IMR-90 (cell line): ENCODE measurements at regions not wholly inside any gene's neighbourhood (a gene's known extent, or its start where the extent isn't known, plus 50 kb on each side); places are given as distances from the start of the nearest gene placed in this dataset.

Experiments used
- ATAC-seq: fragments of 200-7000 bp; cut with Tn5 transposase; 2 replicates; pipeline ENCODE4 v1.9.1; 2020; ENCODE audit warnings: low read depth, mild to moderate bottlenecking, moderate library complexity
- BruUV-seq: library from RNA; stranded (reverse); fragments of 400-500 nt; replicated peaks from 2 replicates; lab custom pipeline; 2021; lab: Mats Ljungman, UMichigan
- CTCF ChIA-PET: fragments of 300-600 bp; formaldehyde crosslinking; extraction: SDS; loops from one replicate; lab custom pipeline; 2021; ENCODE audit warnings: antibody characterized with exemption; lab: Yijun Ruan, JAX
- POLR2A ChIA-PET: fragments of 300-600 bp; sonication (Branson Sonifier 250); formaldehyde crosslinking; loops from one replicate; lab custom pipeline; 2022; ENCODE audit warnings: antibody characterized with exemption; ENCODE audit not compliant: unreplicated experiment; lab: Charles Lee
- DNase-seq: peaks from one replicate; pipeline ENCODE4 v3.0.0; 2013
- H2AFZ ChIP-seq: replicated peaks from 2 replicates; pipeline ENCODE3; 2013; ENCODE audit warnings: low read length, mild to moderate bottlenecking; ENCODE audit not compliant: poor library complexity
- H2AK5ac ChIP-seq: 2 replicates; pipeline ENCODE4 v1.6.1; 2013; ENCODE audit warnings: low read depth, low read length, inconsistent platforms
- H2AK9ac ChIP-seq: replicated peaks from 2 replicates; pipeline ENCODE3; 2013; ENCODE audit warnings: mild to moderate bottlenecking, low read depth, low read length, moderate library complexity; ENCODE audit not compliant: poor library complexity
- H2BK120ac ChIP-seq: 2 replicates; pipeline ENCODE4 v1.6.1; 2013; ENCODE audit warnings: low read depth, low read length, inconsistent platforms
- H2BK15ac ChIP-seq: 3 replicates; pipeline ENCODE4 v1.6.1; 2013; ENCODE audit warnings: low read depth, low read length, inconsistent platforms
- H2BK20ac ChIP-seq: 2 replicates; pipeline ENCODE4 v1.6.1; 2013; ENCODE audit warnings: low read depth, mild to moderate bottlenecking, inconsistent platforms, low read length, moderate library complexity
- H2BK5ac ChIP-seq: 2 replicates; pipeline ENCODE4 v1.6.1; 2013; ENCODE audit warnings: mild to moderate bottlenecking, low read depth, low read length, inconsistent platforms; ENCODE audit not compliant: poor library complexity, severe bottlenecking
- H3K14ac ChIP-seq: replicated peaks from 2 replicates; pipeline ENCODE4 v1.6.1; 2013; ENCODE audit warnings: low read depth, low read length, inconsistent platforms
- H3K18ac ChIP-seq: 2 replicates; pipeline ENCODE4 v1.6.1; 2013; ENCODE audit warnings: low read depth, low read length, control low read depth
- H3K23ac ChIP-seq: 2 replicates; pipeline ENCODE4 v1.6.1; 2013; ENCODE audit warnings: low read depth, low read length, inconsistent platforms
- H3K27ac ChIP-seq: 2 replicates; pipeline ENCODE4 v1.5.1; 2013; ENCODE audit warnings: mild to moderate bottlenecking, control low read depth, low read length; ENCODE audit not compliant: insufficient read depth
- H3K27me3 ChIP-seq: 2 replicates; pipeline ENCODE4 v1.6.1; 2013; ENCODE audit warnings: low read length; ENCODE audit not compliant: control insufficient read depth, insufficient read depth
- H3K36me3 ChIP-seq: 2 replicates; pipeline ENCODE4 v1.6.1; 2013; ENCODE audit warnings: low read length, mixed read lengths; ENCODE audit not compliant: control insufficient read depth, insufficient read depth
- H3K4ac ChIP-seq: 2 replicates; pipeline ENCODE4 v1.6.1; 2013; ENCODE audit warnings: low read depth, low read length, inconsistent platforms
- H3K4me1 ChIP-seq: 2 replicates; pipeline ENCODE4 v1.6.1; 2013; ENCODE audit warnings: low read length, mixed read lengths; ENCODE audit not compliant: control insufficient read depth, insufficient read depth
- H3K4me2 ChIP-seq: 2 replicates; pipeline ENCODE4 v1.6.1; 2013; ENCODE audit warnings: low read depth, mild to moderate bottlenecking, control low read depth, low read length, moderate library complexity
- H3K4me3 ChIP-seq: 2 replicates; pipeline ENCODE4 v1.5.1; 2013; ENCODE audit warnings: low read depth, mild to moderate bottlenecking, control low read depth, low read length, moderate library complexity; ENCODE audit not compliant: insufficient read depth
- H3K56ac ChIP-seq: 2 replicates; pipeline ENCODE4 v1.6.1; 2013; ENCODE audit warnings: low read length, inconsistent platforms; ENCODE audit not compliant: insufficient read depth; ENCODE audit errors: extremely low read depth
- H3K79me1 ChIP-seq, 2 experiments: 2 replicates each; pipeline ENCODE4 v1.6.1; 2013; ENCODE audit warnings: low read length in 2 of 2, inconsistent platforms in 1 of 2, low read depth in 1 of 2
- H3K9ac ChIP-seq: 2 replicates; pipeline ENCODE4 v1.6.1; 2013; ENCODE audit warnings: low read depth, low read length, control low read depth
- H3K9me1 ChIP-seq: 2 replicates; pipeline ENCODE4 v1.6.1; 2013; ENCODE audit warnings: low read length, inconsistent platforms; ENCODE audit not compliant: insufficient read depth
- H3K9me3 ChIP-seq: 2 replicates; pipeline ENCODE4 v1.6.1; 2013; ENCODE audit warnings: low read length; ENCODE audit not compliant: control insufficient read depth, insufficient read depth
- H4K20me1 ChIP-seq: 2 replicates; pipeline ENCODE4 v1.6.1; 2013; ENCODE audit warnings: low read length, inconsistent platforms; ENCODE audit not compliant: insufficient read depth
- H4K5ac ChIP-seq: 2 replicates; pipeline ENCODE4 v1.6.1; 2013; ENCODE audit warnings: mild to moderate bottlenecking, low read depth, low read length, control low read depth
- H4K8ac ChIP-seq, 2 experiments: 2 replicates each; pipeline ENCODE4 v1.6.1; 2013; ENCODE audit warnings: low read depth in 2 of 2, low read length in 2 of 2, control low read depth in 1 of 2, inconsistent platforms in 1 of 2
- H4K91ac ChIP-seq: 2 replicates; pipeline ENCODE4 v1.6.1; 2013; ENCODE audit warnings: low read depth, low read length, inconsistent platforms; ENCODE audit not compliant: insufficient read depth
- CHD1 ChIP-seq: IDR thresholded peaks from 2 replicates; pipeline ENCODE4 v1.6.1; 2012; ENCODE audit warnings: low read depth, low read length, improper control_type of control experiment
- MXI1 ChIP-seq: IDR thresholded peaks from 2 replicates; pipeline ENCODE4 v1.6.1; 2012; ENCODE audit warnings: low read depth, mild to moderate bottlenecking, low read length, moderate library complexity, borderline replicate concordance
- RCOR1 ChIP-seq: IDR thresholded peaks from 2 replicates; pipeline ENCODE4 v1.6.1; 2012; ENCODE audit warnings: mild to moderate bottlenecking, low read length, improper control_type of control experiment; ENCODE audit not compliant: insufficient replicate concordance
- WGBS, 2 experiments: methylation state at CpG; one replicate each; pipeline versions ENCODE4 v1.1.5 to v1.1.7; 2013; ENCODE audit warnings: missing lambda C conversion rate in 2 of 2; ENCODE audit not compliant: insufficient read length in 1 of 2; ENCODE audit errors: extremely low coverage in 2 of 2; 5-methylcytosine and 5-hydroxymethylcytosine counted together
- dilution Hi-C: fragments of 300-500 bp; cut with HindIII; formaldehyde crosslinking; loops from one replicate; pipeline ENCODE4 v1.14.3; 2018; ENCODE audit warnings: low sequenced_read_pairs; ENCODE audit not compliant: unreplicated experiment
- in situ Hi-C: fragments of 300-500 bp; cut with MboI; formaldehyde crosslinking; loops from 3 replicates; pipeline ENCODE4 v1.14.3; 2019; ENCODE audit warnings: low sequenced_read_pairs, inconsistent platforms, mixed read lengths
- intact Hi-C: fragments of 100-400 bp; cut with micrococcal nuclease; formaldehyde crosslinking; loops from 2 replicates; pipeline ENCODE4 v1.10.0; 2022

DNA sequence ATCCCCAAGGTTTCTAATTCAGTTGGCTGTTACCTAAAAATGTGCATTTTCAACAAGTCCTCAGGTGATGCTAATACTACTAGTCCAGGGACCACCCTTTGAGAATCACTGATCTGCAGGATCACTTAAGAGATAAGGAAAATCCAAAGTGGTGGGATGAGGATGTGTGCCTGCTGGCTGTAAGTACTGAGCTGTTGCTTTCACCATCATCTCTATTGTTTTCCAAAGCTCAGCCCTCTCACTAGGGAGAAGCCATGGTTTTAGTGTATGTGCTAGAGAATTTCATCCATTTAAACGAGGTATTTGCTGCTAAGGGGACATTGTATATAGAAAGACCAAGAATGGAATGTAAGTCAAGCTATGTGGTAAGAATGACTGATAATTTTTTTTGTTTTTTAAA is 202.3 kb downstream of the KIF21A start:
- Histone ChIP-seq H2AFZ (no peak overlapping the region), H3K18ac (no peak overlapping the region), H2BK5ac (no peak overlapping the region), H3K27ac (no peak overlapping the region), H3K4me2 (no peak overlapping the region), H4K91ac (no peak overlapping the region), H2AK5ac (no peak overlapping the region), H2BK15ac (no peak overlapping the region), H3K9me1 (no peaks in the 10 kb centered on the region), H2BK20ac (no peak overlapping the region), H3K4me3 (no peak overlapping the region), H3K4me1 (no peaks in the 10 kb centered on the region), H2AK9ac (no peak overlapping the region), H3K9ac (no peak overlapping the region), H4K8ac (no peak overlapping the region), H3K36me3 (no peaks in the 10 kb centered on the region), H3K79me1 (no peaks in the 10 kb centered on the region), H3K14ac (no peak overlapping the region), H3K9me3 (peaks cover 1% of the 10 kb centered on the region; the same call in 1 of the 2 replicates), H3K56ac (no peak overlapping the region), H3K27me3 (no peaks in the 10 kb centered on the region), H3K23ac (no peak overlapping the region), H3K4ac (no peak overlapping the region), H2BK120ac (no peak overlapping the region), H4K5ac (no peak overlapping the region), H4K20me1 (no peaks in the 10 kb centered on the region)
- dilution Hi-C loops (no loop called here), intact Hi-C loops (no loop called here), in situ Hi-C loops (no loop called here)
- WGBS, 2 experiments = no CpG with 5 or more reads among the region's 1 CpG
- no peak for DNase-seq
- TF ChIP-seq MXI1 = no peak
- no peak for TF ChIP-seq CHD1
- no peak for TF ChIP-seq RCOR1
- CTCF ChIA-PET = no interaction called here
- BruUV-seq = no TSS peak
- ATAC-seq = no peak
- POLR2A ChIA-PET = no interaction called here
